ENCODE measurements at regions not wholly inside any gene's neighbourhood (a gene's known extent, or its start where the extent isn't known, plus 50 kb on each side); places are given as distances from the start of the nearest gene placed in this dataset.

DNA sequence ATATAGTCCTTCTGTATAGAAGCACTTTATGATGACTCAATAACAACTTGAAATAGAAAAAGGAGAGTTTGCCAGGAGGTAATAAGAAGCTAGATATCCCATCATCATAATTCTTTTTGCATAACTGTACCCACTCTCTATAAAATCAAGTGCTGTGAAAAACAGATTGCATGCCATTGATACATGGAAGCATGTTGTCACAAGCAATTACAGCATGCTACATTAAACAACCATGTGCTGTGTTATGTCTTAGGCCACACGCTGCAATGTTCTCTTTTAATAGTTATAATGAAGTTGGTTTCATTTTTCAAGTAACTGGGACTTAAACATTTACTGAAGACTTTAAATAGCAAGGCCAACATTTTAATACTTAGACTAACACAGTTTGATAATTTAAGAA is 264.2 kb downstream of the RPRM start:
- Histone ChIP-seq H3K4me1 (ENCODE audit: control insufficient read depth in 2 of 2, insufficient read depth in 2 of 2, low read length in 2 of 2) (no peaks in the 10 kb centered on the region), H3K4me3 (ENCODE audit: control extremely low read depth in 1 of 5, extremely low read depth in 1 of 5, insufficient read depth in 1 of 5, low read depth in 2 of 5, low read length in 4 of 5) (no peak overlapping the region), H3K9ac (ENCODE audit: low read length) (no peak overlapping the region), H3K9me3 (ENCODE audit: control extremely low read depth in 1 of 3, control insufficient read depth in 2 of 3, insufficient read depth in 1 of 3, low read length in 2 of 3) (no peaks in the 10 kb centered on the region), H3K27me3 (replicated peaks in 1 of 4; ENCODE audit: control extremely low read depth in 1 of 4, control insufficient read depth in 3 of 4, insufficient read depth in 4 of 4, low read length in 3 of 4) (no peaks in the 10 kb centered on the region), H3K79me2 (ENCODE audit: control insufficient read depth, insufficient read depth, low read length) (no peaks in the 10 kb centered on the region), H3K36me3 (replicated peaks in 1 of 2; ENCODE audit: control extremely low read depth in 1 of 2, control insufficient read depth in 1 of 2, extremely low read depth in 1 of 2, insufficient read depth in 2 of 2, low read length in 1 of 2) (no peaks in the 10 kb centered on the region), H3K27ac (ENCODE audit: low read length in 2 of 2) (no peak overlapping the region), H3K4me2 (replicated peaks; ENCODE audit: low read depth, low read length, poor library complexity, severe bottlenecking) (no peak overlapping the region), H4K20me1 (ENCODE audit: control insufficient read depth, insufficient read depth, low read length, poor library complexity, severe bottlenecking) (no peaks in the 10 kb centered on the region), H2AFZ (ENCODE audit: insufficient read depth, low read depth, low read length, poor library complexity, severe bottlenecking) (no peak overlapping the region)
- no peak overlapping the region for H3K27ac Mint-ChIP-seq
- intact Hi-C loops (cut with micrococcal nuclease), result no loop called here
- H3K4me1 Mint-ChIP-seq, result no peaks in the 10 kb centered on the region
- H3K9me3 Mint-ChIP-seq (ENCODE audit: insufficient read depth), result no peaks in the 10 kb centered on the region
- ChIA-PET POLR2A (no interaction called here), CTCF (no interaction called here)
- DNase-seq, result no peak
- H3K27me3 Mint-ChIP-seq, result no peaks in the 10 kb centered on the region
- WGBS (ENCODE audit: insufficient coverage), result no CpG with 5 or more reads among the region's 1 CpG
- no peak for ATAC-seq (ENCODE audit: low read depth)
- TF ChIP-seq, protein P1, sequence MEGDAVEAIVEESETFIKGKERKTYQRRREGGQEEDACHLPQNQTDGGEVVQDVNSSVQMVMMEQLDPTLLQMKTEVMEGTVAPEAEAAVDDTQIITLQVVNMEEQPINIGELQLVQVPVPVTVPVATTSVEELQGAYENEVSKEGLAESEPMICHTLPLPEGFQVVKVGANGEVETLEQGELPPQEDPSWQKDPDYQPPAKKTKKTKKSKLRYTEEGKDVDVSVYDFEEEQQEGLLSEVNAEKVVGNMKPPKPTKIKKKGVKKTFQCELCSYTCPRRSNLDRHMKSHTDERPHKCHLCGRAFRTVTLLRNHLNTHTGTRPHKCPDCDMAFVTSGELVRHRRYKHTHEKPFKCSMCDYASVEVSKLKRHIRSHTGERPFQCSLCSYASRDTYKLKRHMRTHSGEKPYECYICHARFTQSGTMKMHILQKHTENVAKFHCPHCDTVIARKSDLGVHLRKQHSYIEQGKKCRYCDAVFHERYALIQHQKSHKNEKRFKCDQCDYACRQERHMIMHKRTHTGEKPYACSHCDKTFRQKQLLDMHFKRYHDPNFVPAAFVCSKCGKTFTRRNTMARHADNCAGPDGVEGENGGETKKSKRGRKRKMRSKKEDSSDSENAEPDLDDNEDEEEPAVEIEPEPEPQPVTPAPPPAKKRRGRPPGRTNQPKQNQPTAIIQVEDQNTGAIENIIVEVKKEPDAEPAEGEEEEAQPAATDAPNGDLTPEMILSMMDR (IDR thresholded peaks at IDR 0.05), result no peak
- no peak for TF ChIP-seq EZH2 (IDR thresholded peaks at IDR 0.05; ENCODE audit: borderline replicate concordance, insufficient read depth, low read depth, low read length, poor library complexity, severe bottlenecking)
- H3K4me3 Mint-ChIP-seq, result no peak overlapping the region

DNA sequence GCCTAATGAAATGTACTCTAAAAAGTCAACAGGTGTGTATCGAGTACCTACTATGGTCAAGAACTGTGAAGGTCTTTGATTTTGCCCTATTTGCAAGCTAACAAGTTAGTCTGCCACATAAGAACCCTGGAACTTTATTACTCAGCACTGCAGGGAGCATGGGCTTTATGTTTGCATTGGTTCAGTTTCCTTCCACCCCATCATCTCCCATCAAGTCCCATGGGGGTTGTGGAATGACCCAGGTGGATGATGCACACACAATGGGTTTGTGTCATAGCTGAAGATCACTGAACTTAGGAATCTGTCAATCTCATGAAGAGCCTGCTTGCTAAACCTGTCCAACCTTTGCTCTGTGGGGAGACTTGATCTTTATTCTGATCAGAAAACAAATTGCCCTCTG is 265.5 kb downstream of the RPRM start:
- 100% methylated on average over 1 of the region's 1 CpG for WGBS (ENCODE audit: insufficient coverage)
- H3K4me1 Mint-ChIP-seq, result no peaks in the 10 kb centered on the region

More for the DNA sequence above, 265.5 kb downstream of the RPRM start:
- no peak overlapping the region for H3K4me3 ChIP-seq (ENCODE audit: control extremely low read depth in 1 of 5, extremely low read depth in 1 of 5, insufficient read depth in 1 of 5, low read depth in 2 of 5, low read length in 4 of 5)
- no peak for ATAC-seq (ENCODE audit: low read depth)
- H3K27me3 ChIP-seq (replicated peaks in 1 of 4; ENCODE audit: control extremely low read depth in 1 of 4, control insufficient read depth in 3 of 4, insufficient read depth in 4 of 4, low read length in 3 of 4), result no peaks in the 10 kb centered on the region
- H3K9ac ChIP-seq (ENCODE audit: low read length), result no peak overlapping the region
- no peaks in the 10 kb centered on the region for H3K9me3 ChIP-seq (ENCODE audit: control extremely low read depth in 1 of 3, control insufficient read depth in 2 of 3, insufficient read depth in 1 of 3, low read length in 2 of 3)
- no peaks in the 10 kb centered on the region for H3K36me3 ChIP-seq (replicated peaks in 1 of 2; ENCODE audit: control extremely low read depth in 1 of 2, control insufficient read depth in 1 of 2, extremely low read depth in 1 of 2, insufficient read depth in 2 of 2, low read length in 1 of 2)
- no peaks in the 10 kb centered on the region for H3K79me2 ChIP-seq (ENCODE audit: control insufficient read depth, insufficient read depth, low read length)
- DNase-seq, result no peak
- no peaks in the 10 kb centered on the region for H4K20me1 ChIP-seq (ENCODE audit: control insufficient read depth, insufficient read depth, low read length, poor library complexity, severe bottlenecking)
- H3K27ac ChIP-seq (ENCODE audit: low read length in 2 of 2), result no peak overlapping the region
- no peak overlapping the region for H3K4me3 Mint-ChIP-seq
- H3K4me1 ChIP-seq (ENCODE audit: control insufficient read depth in 2 of 2, insufficient read depth in 2 of 2, low read length in 2 of 2), result no peaks in the 10 kb centered on the region
- no peak for TF ChIP-seq EZH2 (IDR thresholded peaks at IDR 0.05; ENCODE audit: borderline replicate concordance, insufficient read depth, low read depth, low read length, poor library complexity, severe bottlenecking)
- TF ChIP-seq, protein P1 (IDR thresholded peaks at IDR 0.05), result no peak
- H3K4me2 ChIP-seq (replicated peaks; ENCODE audit: low read depth, low read length, poor library complexity, severe bottlenecking), result no peak overlapping the region
- ChIA-PET POLR2A (no interaction called here), CTCF (no interaction called here)
- H2AFZ ChIP-seq (ENCODE audit: insufficient read depth, low read depth, low read length, poor library complexity, severe bottlenecking), result no peak overlapping the region
- no peaks in the 10 kb centered on the region for H3K9me3 Mint-ChIP-seq (ENCODE audit: insufficient read depth)
- intact Hi-C loops (cut with micrococcal nuclease), result no loop called here
- H3K27me3 Mint-ChIP-seq, result no peaks in the 10 kb centered on the region
- no peak overlapping the region for H3K27ac Mint-ChIP-seq
